Neural cell (in vitro differentiated cells): ENCODE measurements at regions not wholly inside any gene's neighbourhood (a gene's known extent, or its start where the extent isn't known, plus 50 kb on each side); places are given as distances from the start of the nearest gene placed in this dataset.

Experiments used
- EZH2 ChIP-seq: fragments of 200-600, 300-800 bp; shearing (Covaris generic), sonication (generic); IDR thresholded peaks from 2 replicates; pipeline ENCODE4 v1.6.1; 2014; ENCODE audit warnings: antibody characterized with exemption, low read length, borderline replicate concordance, mild to moderate bottlenecking; ENCODE audit not compliant: insufficient read depth, poor library complexity, severe bottlenecking
- MXI1 ChIP-seq: fragments of 450-650 bp; conservative IDR thresholded peaks from 2 replicates; pipeline ENCODE4 v1.6.1; 2014; ENCODE audit warnings: antibody characterized with exemption, mild to moderate bottlenecking; ENCODE audit not compliant: poor library complexity, severe bottlenecking
- RAD21 ChIP-seq: fragments of 450-650 bp; conservative IDR thresholded peaks from 2 replicates; pipeline ENCODE4 v1.6.1; 2014; ENCODE audit warnings: antibody characterized with exemption, mild to moderate bottlenecking, moderate library complexity
- TF ChIP-seq, protein P1 (sequence below): IDR thresholded peaks from 2 replicates; pipeline ENCODE4 v1.6.1; 2012; ENCODE audit warnings: borderline replicate concordance
- TF ChIP-seq, protein P2 (sequence below): fragments of 450-650 bp; IDR thresholded peaks from 2 replicates; pipeline ENCODE4 v1.5.1; 2014; ENCODE audit warnings: antibody characterized with exemption, mild to moderate bottlenecking, moderate library complexity; ENCODE audit not compliant: poor library complexity, severe bottlenecking

DNA sequence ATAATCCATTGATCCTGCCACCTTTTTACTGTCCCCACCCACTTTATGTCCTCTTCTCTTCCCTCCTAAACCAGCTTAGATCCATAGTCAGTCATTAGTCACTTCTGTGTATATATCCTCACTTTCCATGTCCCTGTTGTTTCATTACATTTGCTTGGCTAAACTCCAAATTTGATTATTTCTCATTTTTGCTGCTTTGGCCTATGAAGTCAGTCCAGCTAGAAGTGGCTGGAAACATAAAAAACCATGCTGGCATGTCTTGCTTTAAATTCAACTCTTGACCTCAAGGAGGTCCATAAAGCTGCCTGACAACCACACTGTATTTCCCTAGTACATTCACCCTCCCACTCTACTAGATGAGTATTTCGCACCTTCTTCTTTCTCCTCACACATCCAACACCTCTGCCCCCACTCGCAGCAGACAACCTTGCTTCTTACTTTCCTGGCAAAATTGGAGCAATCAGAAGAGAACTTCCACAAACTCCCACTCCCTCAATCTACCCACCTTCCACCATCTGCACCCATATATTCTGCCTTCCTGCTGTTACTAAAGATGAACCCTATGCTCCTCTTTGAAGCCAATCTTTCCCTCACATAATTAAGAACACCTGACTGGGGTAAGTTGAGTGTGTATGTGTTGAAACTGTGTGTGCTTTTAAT is 72.1 kb downstream of the ZNF648 start:
- TF ChIP-seq, protein P1, sequence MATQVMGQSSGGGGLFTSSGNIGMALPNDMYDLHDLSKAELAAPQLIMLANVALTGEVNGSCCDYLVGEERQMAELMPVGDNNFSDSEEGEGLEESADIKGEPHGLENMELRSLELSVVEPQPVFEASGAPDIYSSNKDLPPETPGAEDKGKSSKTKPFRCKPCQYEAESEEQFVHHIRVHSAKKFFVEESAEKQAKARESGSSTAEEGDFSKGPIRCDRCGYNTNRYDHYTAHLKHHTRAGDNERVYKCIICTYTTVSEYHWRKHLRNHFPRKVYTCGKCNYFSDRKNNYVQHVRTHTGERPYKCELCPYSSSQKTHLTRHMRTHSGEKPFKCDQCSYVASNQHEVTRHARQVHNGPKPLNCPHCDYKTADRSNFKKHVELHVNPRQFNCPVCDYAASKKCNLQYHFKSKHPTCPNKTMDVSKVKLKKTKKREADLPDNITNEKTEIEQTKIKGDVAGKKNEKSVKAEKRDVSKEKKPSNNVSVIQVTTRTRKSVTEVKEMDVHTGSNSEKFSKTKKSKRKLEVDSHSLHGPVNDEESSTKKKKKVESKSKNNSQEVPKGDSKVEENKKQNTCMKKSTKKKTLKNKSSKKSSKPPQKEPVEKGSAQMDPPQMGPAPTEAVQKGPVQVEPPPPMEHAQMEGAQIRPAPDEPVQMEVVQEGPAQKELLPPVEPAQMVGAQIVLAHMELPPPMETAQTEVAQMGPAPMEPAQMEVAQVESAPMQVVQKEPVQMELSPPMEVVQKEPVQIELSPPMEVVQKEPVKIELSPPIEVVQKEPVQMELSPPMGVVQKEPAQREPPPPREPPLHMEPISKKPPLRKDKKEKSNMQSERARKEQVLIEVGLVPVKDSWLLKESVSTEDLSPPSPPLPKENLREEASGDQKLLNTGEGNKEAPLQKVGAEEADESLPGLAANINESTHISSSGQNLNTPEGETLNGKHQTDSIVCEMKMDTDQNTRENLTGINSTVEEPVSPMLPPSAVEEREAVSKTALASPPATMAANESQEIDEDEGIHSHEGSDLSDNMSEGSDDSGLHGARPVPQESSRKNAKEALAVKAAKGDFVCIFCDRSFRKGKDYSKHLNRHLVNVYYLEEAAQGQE = no peak
- TF ChIP-seq, protein P2, sequence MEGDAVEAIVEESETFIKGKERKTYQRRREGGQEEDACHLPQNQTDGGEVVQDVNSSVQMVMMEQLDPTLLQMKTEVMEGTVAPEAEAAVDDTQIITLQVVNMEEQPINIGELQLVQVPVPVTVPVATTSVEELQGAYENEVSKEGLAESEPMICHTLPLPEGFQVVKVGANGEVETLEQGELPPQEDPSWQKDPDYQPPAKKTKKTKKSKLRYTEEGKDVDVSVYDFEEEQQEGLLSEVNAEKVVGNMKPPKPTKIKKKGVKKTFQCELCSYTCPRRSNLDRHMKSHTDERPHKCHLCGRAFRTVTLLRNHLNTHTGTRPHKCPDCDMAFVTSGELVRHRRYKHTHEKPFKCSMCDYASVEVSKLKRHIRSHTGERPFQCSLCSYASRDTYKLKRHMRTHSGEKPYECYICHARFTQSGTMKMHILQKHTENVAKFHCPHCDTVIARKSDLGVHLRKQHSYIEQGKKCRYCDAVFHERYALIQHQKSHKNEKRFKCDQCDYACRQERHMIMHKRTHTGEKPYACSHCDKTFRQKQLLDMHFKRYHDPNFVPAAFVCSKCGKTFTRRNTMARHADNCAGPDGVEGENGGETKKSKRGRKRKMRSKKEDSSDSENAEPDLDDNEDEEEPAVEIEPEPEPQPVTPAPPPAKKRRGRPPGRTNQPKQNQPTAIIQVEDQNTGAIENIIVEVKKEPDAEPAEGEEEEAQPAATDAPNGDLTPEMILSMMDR = no peak
- no peak for TF ChIP-seq MXI1
- no peak for TF ChIP-seq RAD21
- TF ChIP-seq EZH2 = no peak
